ENCODE measurements at regions not wholly inside any gene's neighbourhood (a gene's known extent, or its start where the extent isn't known, plus 50 kb on each side); places are given as distances from the start of the nearest gene placed in this dataset.

GRCh38 chr2:56571074-56571473 lies 387.3 kb downstream of the CCDC85A start:
- TF ChIP-seq POLR2A (IDR thresholded peaks at IDR 0.05) (no peak), CTCF (IDR thresholded peaks at IDR 0.05) (no peak)
- Histone ChIP-seq H3K9me3 (no peaks in the 10 kb centered on the region), H3K27ac (no peak overlapping the region), H3K4me3 (no peak overlapping the region), H3K36me3 (no peaks in the 10 kb centered on the region), H3K4me1 (ENCODE audit: insufficient read depth) (no peaks in the 10 kb centered on the region), H3K27me3 (no peaks in the 10 kb centered on the region)
- intact Hi-C loops (cut with DNase I) = no loop called here
- no peak for DNase-seq
- 74 to 83% (median 74%) methylated on average over 3 of the region's 3 CpGs for WGBS, 3 donors

- DNase-seq = no peak
- no peak for TF ChIP-seq EP300 (IDR thresholded peaks at IDR 0.05)
- TF ChIP-seq CTCF (IDR thresholded peaks at IDR 0.05) = no peak
- no peak for TF ChIP-seq POLR2A (IDR thresholded peaks at IDR 0.05)
- no peaks in the 10 kb centered on the region for H3K36me3 ChIP-seq
- H3K4me3 ChIP-seq = no peak overlapping the region
- H3K27me3 ChIP-seq = no peaks in the 10 kb centered on the region
- H3K27ac ChIP-seq = no peak overlapping the region
- intact Hi-C loops (cut with DNase I) = no loop called here
- no peaks in the 10 kb centered on the region for H3K4me1 ChIP-seq (ENCODE audit: insufficient read depth)
- no peaks in the 10 kb centered on the region for H3K9me3 ChIP-seq
- whole genome bisulfite sequencing, 3 donors = 53 to 76% (median 58%) methylated on average over 3 of the region's 3 CpGs
These were observed 392.2 kb downstream of the CCDC85A start for GRCh38 chr2:56576001-56576400.

- no peak overlapping the region for H3K27ac ChIP-seq
- no peaks in the 10 kb centered on the region for H3K36me3 ChIP-seq
- intact Hi-C loops (cut with DNase I) = no loop called here
- H3K4me1 ChIP-seq (ENCODE audit: insufficient read depth) = no peaks in the 10 kb centered on the region
- TF ChIP-seq POLR2A (IDR thresholded peaks at IDR 0.05) = no peak
- no peak for TF ChIP-seq CTCF (IDR thresholded peaks at IDR 0.05)
- no peak for TF ChIP-seq EP300 (IDR thresholded peaks at IDR 0.05)
- no peak for DNase-seq
- no peak overlapping the region for H3K4me3 ChIP-seq
- H3K27me3 ChIP-seq = no peaks in the 10 kb centered on the region
- no peaks in the 10 kb centered on the region for H3K9me3 ChIP-seq
These were observed 396.5 kb downstream of the CCDC85A start for GRCh38 chr2:56580242-56580641.

- TF ChIP-seq EP300 (IDR thresholded peaks at IDR 0.05) (no peak), POLR2A (IDR thresholded peaks at IDR 0.05) (no peak), CTCF (IDR thresholded peaks at IDR 0.05) (no peak)
- intact Hi-C loops (cut with DNase I) = no loop called here
- no peaks in the 10 kb centered on the region for H3K4me1 ChIP-seq (ENCODE audit: insufficient read depth)
- no peak overlapping the region for H3K4me3 ChIP-seq
- DNase-seq = no peak
- 74 to 88% (median 81%) methylated on average over 1 of the region's 1 CpG for WGBS, 3 donors
- no peaks in the 10 kb centered on the region for H3K9me3 ChIP-seq
- no peaks in the 10 kb centered on the region for H3K27me3 ChIP-seq
- no peak overlapping the region for H3K27ac ChIP-seq
- no peaks in the 10 kb centered on the region for H3K36me3 ChIP-seq
These were observed 398.8 kb downstream of the CCDC85A start for GRCh38 chr2:56582570-56582969.

GRCh38 chr2:56583796-56584315 lies 400.1 kb downstream of the CCDC85A start:
- intact Hi-C loops (cut with DNase I) = no loop called here

More at GRCh38 chr2:56583796-56584315, 400.1 kb downstream of the CCDC85A start:
- Histone ChIP-seq H3K9me3 (no peaks in the 10 kb centered on the region), H3K27me3 (no peaks in the 10 kb centered on the region), H3K4me3 (no peak overlapping the region), H3K36me3 (no peaks in the 10 kb centered on the region), H3K27ac (no peak overlapping the region), H3K4me1 (ENCODE audit: insufficient read depth) (no peaks in the 10 kb centered on the region)
- no peak for DNase-seq
- 67 to 78% (median 75%) methylated on average over 1 of the region's 1 CpG for WGBS, 3 donors
- TF ChIP-seq EP300 (IDR thresholded peaks at IDR 0.05) (no peak), CTCF (IDR thresholded peaks at IDR 0.05) (no peak), POLR2A (IDR thresholded peaks at IDR 0.05) (no peak)

Measured in ovary (tissue), 7 donors.